HG03565 (cell line): ENCODE measurements at regions not wholly inside any gene's neighbourhood (a gene's known extent, or its start where the extent isn't known, plus 50 kb on each side); places are given as distances from the start of the nearest gene placed in this dataset.
A peak's percentile ranks its signal among the peaks of the same experiment; 100 is the strongest.

ENCODE experiments used
- ATAC-seq: cut with Tn5 transposase; IDR thresholded peaks from one replicate; pipeline ENCODE4 v1.9.1; 2021; ENCODE audit warnings: mild to moderate bottlenecking, moderate library complexity; ENCODE audit not compliant: unreplicated experiment

- no peak for ATAC-seq
These were observed 71.4 kb upstream of the SPOPL start for GRCh38 chr2:138430181-138430580.

- peak; percentile 48 for ATAC-seq
These were observed 68.6 kb upstream of the SPOPL start for GRCh38 chr2:138432971-138433370.

GRCh38 chr2:138433995-138434951 is 67.3 kb upstream of the SPOPL start:
- no peak for ATAC-seq

GRCh38 chr2:138435701-138436100 is 65.9 kb upstream of the SPOPL start:
- ATAC-seq, result no peak

- ATAC-seq, result no peak
These were observed 61.8 kb upstream of the SPOPL start for GRCh38 chr2:138439733-138440132.

GRCh38 chr2:138440759-138441158 is 60.8 kb upstream of the SPOPL start:
- ATAC-seq, result no peak

GRCh38 chr2:138441916-138442315 is 59.7 kb upstream of the SPOPL start:
- ATAC-seq, result no peak

GRCh38 chr2:138444411-138444810 is 57.2 kb upstream of the SPOPL start:
- no peak for ATAC-seq

GRCh38 chr2:138445227-138445626 is 56.3 kb upstream of the SPOPL start:
- no peak for ATAC-seq

GRCh38 chr2:138446043-138446442 is 55.5 kb upstream of the SPOPL start:
- no peak for ATAC-seq

GRCh38 chr2:138447889-138448570 is 53.5 kb upstream of the SPOPL start:
- ATAC-seq, result no peak
